ENCODE measurements at regions not wholly inside any gene's neighbourhood (a gene's known extent, or its start where the extent isn't known, plus 50 kb on each side); places are given as distances from the start of the nearest gene placed in this dataset.

DNA sequence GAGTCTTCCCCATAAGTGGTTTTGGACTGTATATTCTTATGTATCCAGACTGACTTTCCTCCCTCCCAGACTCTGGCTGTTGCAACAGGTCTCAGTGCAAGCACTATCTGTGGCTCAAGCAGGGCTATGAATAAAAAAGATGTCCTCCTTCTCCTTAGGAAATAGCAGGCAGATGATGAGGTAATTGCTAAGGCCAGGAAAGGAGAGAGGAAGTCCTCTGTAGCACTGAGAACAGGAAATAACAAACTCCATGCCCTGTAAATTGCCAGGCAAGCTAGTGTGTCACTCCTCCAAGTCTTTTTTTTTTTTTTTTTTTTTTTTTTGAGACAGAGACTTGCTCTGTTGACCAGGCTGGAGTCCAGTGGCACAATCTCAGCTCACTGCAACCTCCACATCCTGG, 900.1 kb downstream of the TYW1 start:
- TF ChIP-seq, protein P1, sequence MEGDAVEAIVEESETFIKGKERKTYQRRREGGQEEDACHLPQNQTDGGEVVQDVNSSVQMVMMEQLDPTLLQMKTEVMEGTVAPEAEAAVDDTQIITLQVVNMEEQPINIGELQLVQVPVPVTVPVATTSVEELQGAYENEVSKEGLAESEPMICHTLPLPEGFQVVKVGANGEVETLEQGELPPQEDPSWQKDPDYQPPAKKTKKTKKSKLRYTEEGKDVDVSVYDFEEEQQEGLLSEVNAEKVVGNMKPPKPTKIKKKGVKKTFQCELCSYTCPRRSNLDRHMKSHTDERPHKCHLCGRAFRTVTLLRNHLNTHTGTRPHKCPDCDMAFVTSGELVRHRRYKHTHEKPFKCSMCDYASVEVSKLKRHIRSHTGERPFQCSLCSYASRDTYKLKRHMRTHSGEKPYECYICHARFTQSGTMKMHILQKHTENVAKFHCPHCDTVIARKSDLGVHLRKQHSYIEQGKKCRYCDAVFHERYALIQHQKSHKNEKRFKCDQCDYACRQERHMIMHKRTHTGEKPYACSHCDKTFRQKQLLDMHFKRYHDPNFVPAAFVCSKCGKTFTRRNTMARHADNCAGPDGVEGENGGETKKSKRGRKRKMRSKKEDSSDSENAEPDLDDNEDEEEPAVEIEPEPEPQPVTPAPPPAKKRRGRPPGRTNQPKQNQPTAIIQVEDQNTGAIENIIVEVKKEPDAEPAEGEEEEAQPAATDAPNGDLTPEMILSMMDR (IDR thresholded peaks at IDR 0.05): no peak
- no peak for TF ChIP-seq POLR2A (IDR thresholded peaks at IDR 0.05)
